ENCODE measurements at regions not wholly inside any gene's neighbourhood (a gene's known extent, or its start where the extent isn't known, plus 50 kb on each side); places are given as distances from the start of the nearest gene placed in this dataset.
A peak's percentile ranks its signal among the peaks of the same experiment; 100 is the strongest.

GRCh38 chr9:13716090-13716489, 436.6 kb upstream of the MPDZ start:
- no peaks in the 10 kb centered on the region for H3K27me3 ChIP-seq (ENCODE audit: control insufficient read depth in 2 of 2, insufficient read depth in 2 of 2, low read length in 2 of 2)
- peaks cover 2% of the 10 kb centered on the region for H3K4me1 ChIP-seq (ENCODE audit: control insufficient read depth, extremely low read depth, insufficient read depth, low read length)
- no peak overlapping the region for H3K4me2 ChIP-seq (ENCODE audit: insufficient read depth, low read length)
- TF ChIP-seq GATA2 (IDR thresholded peaks at IDR 0.05; ENCODE audit: insufficient read depth, insufficient read length, low read depth, low read length) (no peak), CTCF (IDR thresholded peaks at IDR 0.05; ENCODE audit: extremely low read depth in 1 of 2, insufficient read depth in 1 of 2, low read depth in 1 of 2, low read length in 2 of 2) (no peak), MYC (IDR thresholded peaks at IDR 0.05; ENCODE audit: low read depth, low read length) (no peak), POLR2A (IDR thresholded peaks at IDR 0.05; ENCODE audit: low read depth, low read length) (no peak), EZH2 (IDR thresholded peaks at IDR 0.05; ENCODE audit: borderline replicate concordance, low read depth, low read length, severe bottlenecking) (no peak), JUN (IDR thresholded peaks at IDR 0.05; ENCODE audit: borderline replicate concordance, insufficient read depth, insufficient read length, low read depth) (no peak), POLR2AphosphoS5 (IDR thresholded peaks at IDR 0.05; ENCODE audit: insufficient read depth, low read depth, low read length) (no peak), FOS (IDR thresholded peaks at IDR 0.05; ENCODE audit: borderline replicate concordance, insufficient read depth, low read length) (no peak)
- TF ChIP-seq, protein P1, sequence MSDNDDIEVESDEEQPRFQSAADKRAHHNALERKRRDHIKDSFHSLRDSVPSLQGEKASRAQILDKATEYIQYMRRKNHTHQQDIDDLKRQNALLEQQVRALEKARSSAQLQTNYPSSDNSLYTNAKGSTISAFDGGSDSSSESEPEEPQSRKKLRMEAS (IDR thresholded peaks at IDR 0.05; ENCODE audit: insufficient read depth, insufficient read length), result no peak
- H3K9me3 ChIP-seq (replicated peaks; ENCODE audit: control insufficient read depth, insufficient read depth, low read length), result no peaks in the 10 kb centered on the region
- DNase-seq (ENCODE audit: low read depth, low spot score), result peak; percentile 42
- no peaks in the 10 kb centered on the region for H3K9me1 ChIP-seq (replicated peaks; ENCODE audit: control insufficient read depth, extremely low read depth, insufficient read depth, low read length)
- peak; percentile 15 for FAIRE-seq
- H2AFZ ChIP-seq (ENCODE audit: low read depth, low read length), result no peak overlapping the region
- dilution Hi-C loops (cut with MboI; ENCODE audit: extremely low pct_ligation_motif_present, low sequenced_read_pairs), result no loop called here
- H3K4me3 ChIP-seq (replicated peaks in 1 of 3; ENCODE audit: insufficient read depth in 1 of 3, low read depth in 1 of 3, low read length in 3 of 3), result no peak overlapping the region
- intact Hi-C loops (cut with micrococcal nuclease), result no loop called here
- no peak overlapping the region for H3K9ac ChIP-seq (replicated peaks; ENCODE audit: extremely low read depth, insufficient read depth, low read length)
- BruUV-seq (replicated peaks), result no TSS peak
- no peak overlapping the region for H3K27ac ChIP-seq (ENCODE audit: insufficient read depth, low read depth, low read length)
- H3K36me3 ChIP-seq (ENCODE audit: control insufficient read depth in 2 of 2, extremely low read depth in 1 of 2, insufficient read depth in 2 of 2, low read length in 2 of 2), result no peaks in the 10 kb centered on the region
- CTCF ChIA-PET, result interaction anchor here (0.9 to 1.2 kb wide), 3 partner anchors 10 to 288 kb away, joined by 4 to 5 read pairs (median 4); no protein-coding TSS in a partner anchor
- POLR2A ChIA-PET, result no interaction called here
- H3K79me2 ChIP-seq (ENCODE audit: control insufficient read depth, insufficient read depth, low read length), result no peaks in the 10 kb centered on the region
- H4K20me1 ChIP-seq (replicated peaks; ENCODE audit: control insufficient read depth, extremely low read depth, insufficient read depth, low read length), result no peaks in the 10 kb centered on the region

Measured in endothelial cell of umbilical vein (primary cell).